WTC11 (cell line): ENCODE measurements at regions not wholly inside any gene's neighbourhood (a gene's known extent, or its start where the extent isn't known, plus 50 kb on each side); places are given as distances from the start of the nearest gene placed in this dataset.

Experiments
- ATAC-seq: fragments of 200-7000 bp; cut with Tn5 transposase; 2 replicates; pipeline ENCODE4 v1.10.0; 2021; ENCODE audit warnings: mild to moderate bottlenecking, moderate library complexity
- CTCF ChIA-PET: fragments of 300-600 bp; sonication (Branson Sonifier 250); formaldehyde crosslinking; loops from one replicate; lab custom pipeline; 2021; ENCODE audit warnings: antibody characterized with exemption; lab: Charles Lee
- POLR2A ChIA-PET: fragments of 350-600 bp; sonication (Branson Sonifier 250); formaldehyde crosslinking; loops from one replicate; lab custom pipeline; 2021; ENCODE audit warnings: antibody characterized with exemption; lab: Charles Lee
- DNase-seq: peaks from one replicate; pipeline ENCODE4 v3.0.0; 2021; ENCODE audit warnings: low spot score
- H3K27ac Mint-ChIP-seq: 2 replicates; pipeline ENCODE4 v1.8.0; 2021; ENCODE audit warnings: mixed read lengths
- H3K27me3 Mint-ChIP-seq: 2 replicates; pipeline ENCODE4 v1.8.0; 2021; ENCODE audit warnings: low read depth, mild to moderate bottlenecking, moderate library complexity, mixed read lengths
- H3K36me3 Mint-ChIP-seq: 2 replicates; pipeline ENCODE4 v1.8.0; 2021; ENCODE audit warnings: mixed read lengths
- H3K4me1 Mint-ChIP-seq: 2 replicates; pipeline ENCODE4 v1.8.0; 2022; ENCODE audit warnings: mixed read lengths
- H3K4me3 Mint-ChIP-seq: 2 replicates; pipeline ENCODE4 v1.8.0; 2021; ENCODE audit warnings: mild to moderate bottlenecking, moderate library complexity, mixed read lengths
- H3K9me3 Mint-ChIP-seq: 2 replicates; pipeline ENCODE4 v1.8.0; 2021; ENCODE audit warnings: mixed read lengths
- ELF4 ChIP-seq: sonication (generic); formaldehyde crosslinking; IDR thresholded peaks from 2 replicates; pipeline ENCODE4 v1.8.1; 2022; ENCODE audit warnings: low read depth, mild to moderate bottlenecking, moderate library complexity, missing genetic modification reagents
- ESRRA ChIP-seq: sonication (generic); formaldehyde crosslinking; IDR thresholded peaks from 2 replicates; pipeline ENCODE4 v1.8.1; 2022; ENCODE audit warnings: mild to moderate bottlenecking, missing genetic modification reagents, borderline replicate concordance
- IRF1 ChIP-seq: sonication (generic); formaldehyde crosslinking; IDR thresholded peaks from 2 replicates; pipeline ENCODE4 v1.8.0; 2023; ENCODE audit warnings: missing genetic modification reagents
- JAZF1 ChIP-seq: fragments of 250-450 bp; sonication (Bioruptor Pico); IDR thresholded peaks from 2 replicates; pipeline ENCODE4 v1.9.0; 2021; ENCODE audit warnings: moderate library complexity, mild to moderate bottlenecking, inconsistent platforms
- MAX ChIP-seq: sonication (generic); formaldehyde crosslinking; IDR thresholded peaks from 2 replicates; pipeline ENCODE4 v1.8.0; 2022; ENCODE audit warnings: mild to moderate bottlenecking, missing genetic modification reagents
- MXD4 ChIP-seq: fragments of 250-450 bp; sonication (Bioruptor Pico); IDR thresholded peaks from 2 replicates; pipeline ENCODE4 v1.8.0; 2021; ENCODE audit warnings: mild to moderate bottlenecking, moderate library complexity, borderline replicate concordance
- OVOL2 ChIP-seq: fragments of 250-450 bp; sonication (Bioruptor Pico); IDR thresholded peaks from 2 replicates; pipeline ENCODE4 v1.9.0; 2021; ENCODE audit warnings: mild to moderate bottlenecking, borderline replicate concordance
- SOX15 ChIP-seq: fragments of 250-450 bp; sonication (Bioruptor Pico); IDR thresholded peaks from 2 replicates; pipeline ENCODE4 v1.9.0; 2021; ENCODE audit warnings: mild to moderate bottlenecking
- USF1 ChIP-seq: sonication (generic); formaldehyde crosslinking; IDR thresholded peaks from 2 replicates; pipeline ENCODE4 v1.8.0; 2022; ENCODE audit warnings: mild to moderate bottlenecking, missing genetic modification reagents
- ZBTB21 ChIP-seq: sonication (generic); formaldehyde crosslinking; IDR thresholded peaks from 2 replicates; pipeline ENCODE4 v1.8.1; 2023; ENCODE audit warnings: mild to moderate bottlenecking, missing genetic modification reagents, borderline replicate concordance
- ZNF396 ChIP-seq: fragments of 250-450 bp; sonication (Bioruptor Pico); IDR thresholded peaks from 2 replicates; pipeline ENCODE4 v1.8.0; 2021; ENCODE audit warnings: mild to moderate bottlenecking, moderate library complexity, borderline replicate concordance
- TF ChIP-seq, protein P1 (sequence below): sonication (generic); formaldehyde crosslinking; IDR thresholded peaks from 2 replicates; pipeline ENCODE4 v1.8.1; 2023; ENCODE audit warnings: mild to moderate bottlenecking, missing genetic modification reagents
- TF ChIP-seq, protein P2 (sequence below): sonication (generic); formaldehyde crosslinking; IDR thresholded peaks from 2 replicates; pipeline ENCODE4 v1.8.0; 2023; ENCODE audit warnings: mild to moderate bottlenecking, missing genetic modification reagents
- TF ChIP-seq, protein P3 (sequence below): sonication (generic); formaldehyde crosslinking; IDR thresholded peaks from 2 replicates; pipeline ENCODE4 v1.8.0; 2022; ENCODE audit warnings: mild to moderate bottlenecking, missing genetic modification reagents
- TF ChIP-seq, protein P4 (sequence below): sonication (generic); formaldehyde crosslinking; IDR thresholded peaks from 2 replicates; pipeline ENCODE4 v1.8.1; 2023; ENCODE audit warnings: mild to moderate bottlenecking, missing genetic modification reagents
- TF ChIP-seq, protein P5 (sequence below): fragments of 250-450 bp; sonication (Bioruptor Pico); IDR thresholded peaks from 2 replicates; pipeline ENCODE4 v1.8.0; 2021; ENCODE audit warnings: mild to moderate bottlenecking

GRCh38 chr14:87042354-87042753, 950.6 kb downstream of the GALC start (continued):
- TF ChIP-seq IRF1 (CRISPR knock-in tag), result no peak
- TF ChIP-seq ZBTB21 (CRISPR knock-in tag), result no peak

DNA sequence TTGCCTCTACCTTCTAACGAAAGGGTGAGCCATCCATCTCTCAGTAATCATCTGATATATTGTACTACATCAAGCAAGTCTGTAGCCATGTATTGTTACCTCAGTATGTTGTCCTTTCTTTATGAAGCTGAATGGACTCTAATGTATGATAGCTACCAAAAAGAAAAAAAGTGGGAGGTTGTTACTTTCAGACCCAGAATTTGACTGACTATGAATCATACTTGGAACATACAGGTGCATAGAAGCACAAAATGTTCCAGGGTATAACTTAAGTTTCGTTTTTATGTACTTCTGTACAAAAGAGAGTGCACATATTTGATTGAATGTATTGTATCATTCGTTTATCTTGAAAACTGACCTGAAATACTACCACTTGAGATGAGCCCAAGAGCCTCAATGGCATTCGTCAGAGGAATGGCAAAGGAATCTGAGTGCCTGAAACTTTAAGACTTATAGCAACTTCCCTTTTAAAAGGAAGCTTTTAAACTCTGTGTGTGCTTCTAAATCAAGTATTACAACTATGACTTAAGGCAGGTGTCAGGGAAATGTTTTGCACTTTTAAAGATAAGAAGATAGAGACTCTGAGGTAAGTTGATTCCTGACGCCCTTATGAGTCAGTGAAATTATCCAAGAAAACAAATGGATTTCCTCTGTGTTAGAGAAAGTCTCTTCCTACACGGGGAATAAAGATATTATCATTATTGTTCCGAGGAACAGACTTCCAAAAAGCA, 951.5 kb downstream of the GALC start:
- Mint-ChIP-seq H3K27ac (no peak overlapping the region), H3K36me3 (no peaks in the 10 kb centered on the region), H3K4me3 (no peak overlapping the region), H3K9me3 (no peaks in the 10 kb centered on the region), H3K4me1 (peaks cover 8% of the 10 kb centered on the region), H3K27me3 (no peaks in the 10 kb centered on the region)
- no peak for DNase-seq
- no peak for ATAC-seq
- POLR2A ChIA-PET, result no interaction called here
- CTCF ChIA-PET, result interaction anchor here (1.6 kb wide), 1 partner anchor 9 kb away, joined by 5 read pairs; no protein-coding TSS in a partner anchor
- TF ChIP-seq, protein P1, sequence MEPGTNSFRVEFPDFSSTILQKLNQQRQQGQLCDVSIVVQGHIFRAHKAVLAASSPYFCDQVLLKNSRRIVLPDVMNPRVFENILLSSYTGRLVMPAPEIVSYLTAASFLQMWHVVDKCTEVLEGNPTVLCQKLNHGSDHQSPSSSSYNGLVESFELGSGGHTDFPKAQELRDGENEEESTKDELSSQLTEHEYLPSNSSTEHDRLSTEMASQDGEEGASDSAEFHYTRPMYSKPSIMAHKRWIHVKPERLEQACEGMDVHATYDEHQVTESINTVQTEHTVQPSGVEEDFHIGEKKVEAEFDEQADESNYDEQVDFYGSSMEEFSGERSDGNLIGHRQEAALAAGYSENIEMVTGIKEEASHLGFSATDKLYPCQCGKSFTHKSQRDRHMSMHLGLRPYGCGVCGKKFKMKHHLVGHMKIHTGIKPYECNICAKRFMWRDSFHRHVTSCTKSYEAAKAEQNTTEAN (CRISPR knock-in tag), result no peak
- TF ChIP-seq, protein P2, sequence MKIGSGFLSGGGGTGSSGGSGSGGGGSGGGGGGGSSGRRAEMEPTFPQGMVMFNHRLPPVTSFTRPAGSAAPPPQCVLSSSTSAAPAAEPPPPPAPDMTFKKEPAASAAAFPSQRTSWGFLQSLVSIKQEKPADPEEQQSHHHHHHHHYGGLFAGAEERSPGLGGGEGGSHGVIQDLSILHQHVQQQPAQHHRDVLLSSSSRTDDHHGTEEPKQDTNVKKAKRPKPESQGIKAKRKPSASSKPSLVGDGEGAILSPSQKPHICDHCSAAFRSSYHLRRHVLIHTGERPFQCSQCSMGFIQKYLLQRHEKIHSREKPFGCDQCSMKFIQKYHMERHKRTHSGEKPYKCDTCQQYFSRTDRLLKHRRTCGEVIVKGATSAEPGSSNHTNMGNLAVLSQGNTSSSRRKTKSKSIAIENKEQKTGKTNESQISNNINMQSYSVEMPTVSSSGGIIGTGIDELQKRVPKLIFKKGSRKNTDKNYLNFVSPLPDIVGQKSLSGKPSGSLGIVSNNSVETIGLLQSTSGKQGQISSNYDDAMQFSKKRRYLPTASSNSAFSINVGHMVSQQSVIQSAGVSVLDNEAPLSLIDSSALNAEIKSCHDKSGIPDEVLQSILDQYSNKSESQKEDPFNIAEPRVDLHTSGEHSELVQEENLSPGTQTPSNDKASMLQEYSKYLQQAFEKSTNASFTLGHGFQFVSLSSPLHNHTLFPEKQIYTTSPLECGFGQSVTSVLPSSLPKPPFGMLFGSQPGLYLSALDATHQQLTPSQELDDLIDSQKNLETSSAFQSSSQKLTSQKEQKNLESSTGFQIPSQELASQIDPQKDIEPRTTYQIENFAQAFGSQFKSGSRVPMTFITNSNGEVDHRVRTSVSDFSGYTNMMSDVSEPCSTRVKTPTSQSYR (CRISPR knock-in tag), result no peak
- TF ChIP-seq OVOL2, result no peak
- TF ChIP-seq, protein P3, sequence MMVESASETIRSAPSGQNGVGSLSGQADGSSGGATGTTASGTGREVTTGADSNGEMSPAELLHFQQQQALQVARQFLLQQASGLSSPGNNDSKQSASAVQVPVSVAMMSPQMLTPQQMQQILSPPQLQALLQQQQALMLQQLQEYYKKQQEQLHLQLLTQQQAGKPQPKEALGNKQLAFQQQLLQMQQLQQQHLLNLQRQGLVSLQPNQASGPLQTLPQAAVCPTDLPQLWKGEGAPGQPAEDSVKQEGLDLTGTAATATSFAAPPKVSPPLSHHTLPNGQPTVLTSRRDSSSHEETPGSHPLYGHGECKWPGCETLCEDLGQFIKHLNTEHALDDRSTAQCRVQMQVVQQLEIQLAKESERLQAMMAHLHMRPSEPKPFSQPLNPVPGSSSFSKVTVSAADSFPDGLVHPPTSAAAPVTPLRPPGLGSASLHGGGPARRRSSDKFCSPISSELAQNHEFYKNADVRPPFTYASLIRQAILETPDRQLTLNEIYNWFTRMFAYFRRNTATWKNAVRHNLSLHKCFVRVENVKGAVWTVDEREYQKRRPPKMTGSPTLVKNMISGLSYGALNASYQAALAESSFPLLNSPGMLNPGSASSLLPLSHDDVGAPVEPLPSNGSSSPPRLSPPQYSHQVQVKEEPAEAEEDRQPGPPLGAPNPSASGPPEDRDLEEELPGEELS (CRISPR knock-in tag), result no peak

- Mint-ChIP-seq H3K4me1 (peaks cover 2% of the 10 kb centered on the region), H3K36me3 (no peaks in the 10 kb centered on the region), H3K9me3 (no peaks in the 10 kb centered on the region), H3K27me3 (no peaks in the 10 kb centered on the region), H3K27ac (no peak overlapping the region), H3K4me3 (no peak overlapping the region)
- ATAC-seq (no peak), DNase-seq (no peak)
- ChIA-PET POLR2A (no interaction called here), CTCF (no interaction called here)
- TF ChIP-seq ELF4 (no peak), IRF1 (CRISPR knock-in tag) (no peak), OVOL2 (no peak), USF1 (CRISPR knock-in tag) (no peak), ZNF396 (CRISPR knock-in tag) (no peak), ESRRA (CRISPR knock-in tag) (no peak), MAX (CRISPR knock-in tag) (no peak), MXD4 (no peak), JAZF1 (CRISPR knock-in tag) (no peak), SOX15 (CRISPR knock-in tag) (no peak)
- TF ChIP-seq, protein P4, sequence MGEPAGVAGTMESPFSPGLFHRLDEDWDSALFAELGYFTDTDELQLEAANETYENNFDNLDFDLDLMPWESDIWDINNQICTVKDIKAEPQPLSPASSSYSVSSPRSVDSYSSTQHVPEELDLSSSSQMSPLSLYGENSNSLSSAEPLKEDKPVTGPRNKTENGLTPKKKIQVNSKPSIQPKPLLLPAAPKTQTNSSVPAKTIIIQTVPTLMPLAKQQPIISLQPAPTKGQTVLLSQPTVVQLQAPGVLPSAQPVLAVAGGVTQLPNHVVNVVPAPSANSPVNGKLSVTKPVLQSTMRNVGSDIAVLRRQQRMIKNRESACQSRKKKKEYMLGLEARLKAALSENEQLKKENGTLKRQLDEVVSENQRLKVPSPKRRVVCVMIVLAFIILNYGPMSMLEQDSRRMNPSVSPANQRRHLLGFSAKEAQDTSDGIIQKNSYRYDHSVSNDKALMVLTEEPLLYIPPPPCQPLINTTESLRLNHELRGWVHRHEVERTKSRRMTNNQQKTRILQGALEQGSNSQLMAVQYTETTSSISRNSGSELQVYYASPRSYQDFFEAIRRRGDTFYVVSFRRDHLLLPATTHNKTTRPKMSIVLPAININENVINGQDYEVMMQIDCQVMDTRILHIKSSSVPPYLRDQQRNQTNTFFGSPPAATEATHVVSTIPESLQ (CRISPR knock-in tag), result no peak
- TF ChIP-seq, protein P5, sequence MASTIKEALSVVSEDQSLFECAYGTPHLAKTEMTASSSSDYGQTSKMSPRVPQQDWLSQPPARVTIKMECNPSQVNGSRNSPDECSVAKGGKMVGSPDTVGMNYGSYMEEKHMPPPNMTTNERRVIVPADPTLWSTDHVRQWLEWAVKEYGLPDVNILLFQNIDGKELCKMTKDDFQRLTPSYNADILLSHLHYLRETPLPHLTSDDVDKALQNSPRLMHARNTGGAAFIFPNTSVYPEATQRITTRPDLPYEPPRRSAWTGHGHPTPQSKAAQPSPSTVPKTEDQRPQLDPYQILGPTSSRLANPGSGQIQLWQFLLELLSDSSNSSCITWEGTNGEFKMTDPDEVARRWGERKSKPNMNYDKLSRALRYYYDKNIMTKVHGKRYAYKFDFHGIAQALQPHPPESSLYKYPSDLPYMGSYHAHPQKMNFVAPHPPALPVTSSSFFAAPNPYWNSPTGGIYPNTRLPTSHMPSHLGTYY, result no peak
Observed at GRCh38 chr14:87034680-87035079, 958.3 kb downstream of the GALC start.
